A549 (cell line): ENCODE measurements at regions not wholly inside any gene's neighbourhood (a gene's known extent, or its start where the extent isn't known, plus 50 kb on each side); places are given as distances from the start of the nearest gene placed in this dataset.

ENCODE experiments used
- ATAC-seq, 2 experiments: fragments of 200-7000 bp in 1 of 2; fragments of >200 bp in 1 of 2; cut with Nextera tagmentation in 1 of 2; cut with Tn5 transposase in 1 of 2; 3 replicates each; pipeline versions ENCODE4 v1.8.0 to v1.9.1; 2018 to 2020; ENCODE audit warnings: mild to moderate bottlenecking in 1 of 2, moderate library complexity in 1 of 2
- CTCF ChIA-PET: fragments of 300-600 bp; sonication (Branson Sonifier 250); formaldehyde crosslinking; extraction: SDS; loops from one replicate; lab custom pipeline; 2021; ENCODE audit warnings: antibody characterized with exemption, inconsistent platforms; lab: Yijun Ruan, JAX
- POLR2A ChIA-PET: fragments of 350-600 bp; formaldehyde crosslinking; extraction: SDS; loops from one replicate; lab custom pipeline; 2021; ENCODE audit warnings: antibody characterized with exemption, inconsistent platforms; lab: Yijun Ruan, JAX
- DNase-seq, 2 experiments: peaks; one replicate each; pipeline versions ENCODE4 v3.0.0 to v3.0.0-alpha.2; 2011 to 2016; ENCODE audit warnings: low read depth in 1 of 2, low spot score in 1 of 2
- FAIRE-seq: peaks from 2 replicates; lab custom pipeline; 2011; peaks lifted over from hg19 to GRCh38; lab: Jason Lieb, UNC
- H3K27ac ChIP-seq, 2 experiments: fragments of >200 bp; sonication (Bioruptor Twin); formaldehyde crosslinking; 3 replicates each; pipeline ENCODE4 v1.5.1; 2016 to 2017
- H3K4me1 ChIP-seq: fragments of >200 bp; sonication (Bioruptor Twin); formaldehyde crosslinking; 3 replicates; pipeline ENCODE4 v1.6.1; 2016
- H3K4me2 ChIP-seq: fragments of >200 bp; sonication (Bioruptor Twin); formaldehyde crosslinking; 3 replicates; pipeline ENCODE4 v1.6.1; 2016
- H3K4me3 ChIP-seq: fragments of >200 bp; sonication (Bioruptor Twin); formaldehyde crosslinking; 3 replicates; pipeline ENCODE4 v1.5.1; 2016
- H3K9me3 ChIP-seq: fragments of >200 bp; sonication (Bioruptor Twin); formaldehyde crosslinking; 3 replicates; pipeline ENCODE4 v1.6.1; 2016
- BHLHE40 ChIP-seq: IDR thresholded peaks from 2 replicates; pipeline ENCODE4 v1.6.1; 2012; ENCODE audit warnings: low read depth, low read length, inconsistent platforms
- CHD4 ChIP-seq: fragments of 200-600 bp; sonication (generic); IDR thresholded peaks from 2 replicates; pipeline ENCODE4 v1.6.1; 2016; ENCODE audit warnings: antibody characterized with exemption, mild to moderate bottlenecking, borderline replicate concordance
- EHF ChIP-seq: fragments of 250-450 bp; sonication (Bioruptor Pico); IDR thresholded peaks from 2 replicates; pipeline ENCODE4 v1.5.0; 2020; ENCODE audit warnings: mild to moderate bottlenecking
- ELK1 ChIP-seq: fragments of 150-350 bp; IDR thresholded peaks from 2 replicates; pipeline ENCODE4 v1.6.1; 2014; ENCODE audit warnings: low read depth, mild to moderate bottlenecking, low read length
- EP300 ChIP-seq, 2 experiments: fragments of >200 bp; sonication (Bioruptor Twin); formaldehyde crosslinking; IDR thresholded peaks; 2 replicates in 1 of 2; 3 replicates in 1 of 2; pipeline ENCODE4 v1.6.1; 2016 to 2017
- GATA3 ChIP-seq: IDR thresholded peaks from 2 replicates; pipeline ENCODE4 v1.6.1; 2012; ENCODE audit warnings: borderline replicate concordance
- HES2 ChIP-seq: fragments of >200 bp; sonication (Bioruptor Twin); formaldehyde crosslinking; IDR thresholded peaks from 2 replicates; pipeline ENCODE4 v1.6.1; 2016
- HMGXB4 ChIP-seq: fragments of 250-450 bp; sonication (Bioruptor Pico); IDR thresholded peaks from 2 replicates; pipeline ENCODE4 v1.5.0; 2021; ENCODE audit warnings: mild to moderate bottlenecking, moderate library complexity, borderline replicate concordance
- HOXB13 ChIP-seq: fragments of 250-450 bp; sonication (Bioruptor Pico); IDR thresholded peaks from 2 replicates; pipeline ENCODE4 v1.5.0; 2020; ENCODE audit warnings: low read depth, mild to moderate bottlenecking, moderate library complexity
- JUNB ChIP-seq: fragments of >200 bp; sonication (Bioruptor Twin); formaldehyde crosslinking; IDR thresholded peaks from 2 replicates; pipeline ENCODE4 v1.6.1; 2016
- KDM1A ChIP-seq: fragments of 200-600 bp; sonication (generic); IDR thresholded peaks from 2 replicates; pipeline ENCODE4 v1.6.1; 2016; ENCODE audit warnings: low read depth, mild to moderate bottlenecking
- MYC ChIP-seq: IDR thresholded peaks from 2 replicates; pipeline ENCODE4 v1.6.1; 2012; ENCODE audit warnings: mild to moderate bottlenecking, inconsistent platforms, low read length, improper control_type of control experiment, borderline replicate concordance
- POLR2AphosphoS2 ChIP-seq: conservative IDR thresholded peaks from 2 replicates; pipeline ENCODE4 v1.6.1; 2012; ENCODE audit warnings: low read length, improper control_type of control experiment, inconsistent platforms
- RAD21 ChIP-seq, 2 experiments: fragments of >200 bp in 1 of 2; sonication (Bioruptor Twin) in 1 of 2; formaldehyde crosslinking in 1 of 2; IDR thresholded peaks in 1 of 2; conservative IDR thresholded peaks in 1 of 2; 2 replicates in 1 of 2; 3 replicates in 1 of 2; pipeline ENCODE4 v1.6.1; 2012 to 2018; ENCODE audit warnings: inconsistent platforms in 1 of 2
- RARB ChIP-seq: fragments of 250-450 bp; sonication (Bioruptor Pico); IDR thresholded peaks from 2 replicates; pipeline ENCODE4 v1.8.0; 2021; ENCODE audit warnings: mild to moderate bottlenecking, moderate library complexity
- TP53 ChIP-seq: fragments of 250-450 bp; sonication (Bioruptor Pico); IDR thresholded peaks from 2 replicates; pipeline ENCODE4 v1.5.0; 2021; ENCODE audit warnings: mild to moderate bottlenecking, moderate library complexity
- ZC3H11A ChIP-seq: fragments of 450-650 bp; IDR thresholded peaks from 2 replicates; pipeline ENCODE4 v1.6.1; 2014; ENCODE audit warnings: antibody characterized with exemption, mild to moderate bottlenecking
- ZFP36 ChIP-seq: fragments of 450-650 bp; IDR thresholded peaks from 2 replicates; pipeline ENCODE4 v1.6.1; 2014; ENCODE audit warnings: borderline replicate concordance; ENCODE audit not compliant: partially characterized antibody
- WGBS: methylation state at CpG from one replicate; pipeline ENCODE4 v1.1.6; 2017; ENCODE audit errors: missing lambda C conversion rate; 5-methylcytosine and 5-hydroxymethylcytosine counted together
- small RNA-seq, 6 experiments: library from RNA; depleted of rRNA; stranded (forward); fragments of <200 nt; gene quantifications; one replicate each; pipeline ENCODE3, GENCODE V24; 2012

- FAIRE-seq: no peak
- 80% methylated on average over 6 of the region's 6 CpGs for WGBS
- DNase-seq: no peak
These were observed 50.2 kb upstream of the ELK3 start for GRCh38 chr12:96143827-96144565.

More at GRCh38 chr12:96143827-96144565, 50.2 kb upstream of the ELK3 start:
- Histone ChIP-seq H3K4me3 (no peak overlapping the region), H3K4me1 (no peaks in the 10 kb centered on the region), H3K9me3 (no peaks in the 10 kb centered on the region), H3K4me2 (no peak overlapping the region), H3K27ac (no peak overlapping the region)
- TF ChIP-seq MYC (no peak), ZFP36 (no peak), ZC3H11A (no peak), EP300 (IDR thresholded peaks at IDR 0.05) (no peak), GATA3 (no peak), BHLHE40 (no peak), RARB (CRISPR knock-in tag) (no peak), TP53 (CRISPR knock-in tag) (no peak), POLR2AphosphoS2 (no peak), RAD21 (conservative IDR thresholded peaks at IDR 0.05 in 1 of 2, IDR thresholded peaks at IDR 0.05 in 1 of 2) (no peak), ELK1 (no peak), HMGXB4 (CRISPR knock-in tag) (no peak), KDM1A (no peak), JUNB (no peak), EHF (CRISPR knock-in tag) (no peak), CHD4 (no peak), HES2 (no peak), HOXB13 (no peak)
- ChIA-PET CTCF (no interaction called here), POLR2A (no interaction called here)
- ATAC-seq: no peak; a peak in 2 of 6 replicates

Small RNA genes lying in the stretch of these regions (small RNA-seq; reads per million reads assigned to genes)
- 0 reads per million in 6 experiments for gene RN7SL88P
